ENCODE measurements at regions not wholly inside any gene's neighbourhood (a gene's known extent, or its start where the extent isn't known, plus 50 kb on each side); places are given as distances from the start of the nearest gene placed in this dataset.
"Not testable (repeated sequence)": the region's sequence is repeated elsewhere in the genome, so short reads cannot be mapped to it uniquely, and the experiment has no call there.

- TF ChIP-seq EZH2 (IDR thresholded peaks at IDR 0.05; ENCODE audit: borderline replicate concordance, insufficient read depth, low read depth, low read length, poor library complexity, severe bottlenecking); CTCF (IDR thresholded peaks at IDR 0.05): not testable (repeated sequence)
Observed at GRCh38 chr4:9096330-9096729, 73.9 kb upstream of the FAM90A26 start.

All from B cell (primary cell).